Tibial nerve (tissue), 4 donors: ENCODE measurements at regions not wholly inside any gene's neighbourhood (a gene's known extent, or its start where the extent isn't known, plus 50 kb on each side); places are given as distances from the start of the nearest gene placed in this dataset.
"Not testable (repeated sequence)": the region's sequence is repeated elsewhere in the genome, so short reads cannot be mapped to it uniquely, and the experiment has no call there.

ENCODE experiments used
- DNase-seq, 2 donors: peaks; one replicate each; pipeline ENCODE4 v3.0.0-alpha.2; 2019; ENCODE audit warnings: low spot score in 2 of 2
- H3K27ac ChIP-seq, 4 donors: fragments of 200-600 bp; sonication (generic) in 3 of 4; one replicate each; pipeline ENCODE4 v1.5.1; 2017 to 2019; ENCODE audit warnings: mild to moderate bottlenecking in 1 of 4
- H3K27me3 ChIP-seq, 2 donors: fragments of 200-600 bp; sonication (generic) in 1 of 2; one replicate each; pipeline versions ENCODE4 v1.5.1 to v1.6.0; 2017 to 2019
- H3K36me3 ChIP-seq, 3 donors: fragments of 200-600 bp; sonication (generic); one replicate each; pipeline ENCODE4 v1.5.1; 2018 to 2019
- H3K4me1 ChIP-seq, 4 donors: fragments of 200-600 bp; sonication (generic) in 3 of 4; one replicate each; pipeline ENCODE4 v1.5.1; 2017 to 2019
- H3K4me3 ChIP-seq, 4 donors: fragments of 200-600 bp; sonication (generic) in 3 of 4; one replicate each; pipeline ENCODE4 v1.5.1; 2017 to 2019; ENCODE audit warnings: mild to moderate bottlenecking in 1 of 4, moderate library complexity in 1 of 4
- H3K9me3 ChIP-seq, 4 donors: fragments of 200-600 bp; sonication (generic) in 3 of 4; one replicate each; pipeline ENCODE4 v1.5.1; 2017 to 2019
- CTCF ChIP-seq, 5 experiments: fragments of 200-600 bp in 3 of 5; fragments of 450-650 bp in 2 of 5; sonication (generic) in 3 of 5; IDR thresholded peaks; one replicate each; pipeline ENCODE4 v1.5.1; 2016 to 2019; ENCODE audit warnings: antibody characterized with exemption in 5 of 5, mild to moderate bottlenecking in 3 of 5, moderate library complexity in 2 of 5
- EP300 ChIP-seq, 2 donors: sonication (generic); formaldehyde crosslinking; IDR thresholded peaks; one replicate each; pipeline ENCODE4 v1.6.1; 2017; ENCODE audit warnings: antibody characterized with exemption in 2 of 2, mild to moderate bottlenecking in 1 of 2
- POLR2A ChIP-seq, 2 donors: fragments of 450-650 bp; IDR thresholded peaks; one replicate each; pipeline ENCODE4 v1.6.1; 2017; ENCODE audit warnings: antibody characterized with exemption in 2 of 2, mild to moderate bottlenecking in 2 of 2, moderate library complexity in 2 of 2
- WGBS, 2 donors: methylation state at CpG; one replicate each; pipeline ENCODE4 v1.1.5; 2018; 5-methylcytosine and 5-hydroxymethylcytosine counted together

GRCh38 chr2:54029721-54030395, 59.1 kb upstream of the PSME4 start:
- Histone ChIP-seq H3K4me3 (no peak overlapping the region), H3K36me3 (no peaks in the 10 kb centered on the region), H3K4me1 (no peaks in the 10 kb centered on the region), H3K27me3 (no peaks in the 10 kb centered on the region), H3K9me3 (peaks cover 0 to 4% (median 0%) of the 10 kb centered on the region in 4 donors), H3K27ac (no peak overlapping the region)
- 74 to 78% methylated on average over 11 of the region's 11 CpGs for WGBS, 2 donors
- TF ChIP-seq EP300 (IDR thresholded peaks at IDR 0.05): no peak
- TF ChIP-seq CTCF (IDR thresholded peaks at IDR 0.05): no peak
- TF ChIP-seq POLR2A (IDR thresholded peaks at IDR 0.05): no peak
- DNase-seq: no peak

DNA sequence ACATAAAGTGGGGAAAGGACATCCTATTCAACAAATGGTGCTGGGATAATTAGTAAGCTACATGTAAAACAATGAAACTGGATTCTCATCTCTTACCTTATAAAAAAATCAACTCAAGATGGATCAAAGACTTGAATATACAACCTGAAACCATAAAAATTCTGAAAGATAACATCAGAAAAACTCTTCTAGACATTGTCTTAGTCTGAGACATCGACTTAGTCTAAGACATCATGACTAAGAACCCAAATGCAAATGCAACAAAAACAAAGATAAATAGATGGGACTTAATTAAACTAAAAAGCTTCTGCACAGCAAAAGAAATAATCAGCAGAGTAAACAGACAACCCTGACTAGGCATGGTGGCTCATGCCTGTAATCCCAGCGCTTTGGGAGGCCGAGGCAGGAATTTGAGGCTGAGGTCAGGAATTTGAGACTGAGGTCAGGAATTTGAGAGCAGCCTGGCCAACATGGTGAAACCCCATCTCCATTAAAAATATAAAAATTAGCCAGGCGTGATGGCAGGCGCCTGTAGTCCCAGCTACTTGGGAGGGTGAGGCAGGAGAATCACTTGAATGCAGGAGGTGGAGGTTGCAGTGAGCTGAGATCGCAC, 54.8 kb upstream of the PSME4 start:
- H3K27me3 ChIP-seq, DNase-seq, H3K27ac ChIP-seq, H3K36me3 ChIP-seq, H3K9me3 ChIP-seq, H3K4me1 ChIP-seq, H3K4me3 ChIP-seq: not testable (repeated sequence)
- 82 to 88% methylated on average over 6 of the region's 6 CpGs for WGBS, 2 donors

DNA sequence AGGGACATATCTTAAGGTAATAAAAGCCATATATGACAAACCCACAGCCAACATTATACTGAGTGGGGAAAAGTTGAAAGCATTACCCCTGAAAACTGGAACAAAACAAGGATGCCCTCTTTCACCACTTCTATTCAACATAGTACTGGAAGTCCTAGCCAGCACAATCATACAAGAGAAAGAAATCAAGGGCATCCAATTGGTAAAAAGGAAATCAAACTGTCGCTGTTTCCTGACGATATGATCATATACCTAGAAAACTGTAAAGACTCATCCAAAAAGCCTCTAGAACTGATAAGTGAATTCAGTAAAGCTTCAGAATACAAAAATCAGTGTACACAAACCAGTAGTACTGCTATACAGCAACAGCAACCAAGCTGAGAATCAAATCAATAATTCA, 53.8 kb upstream of the PSME4 start:
- TF ChIP-seq EP300 (IDR thresholded peaks at IDR 0.05) (no peak), CTCF (IDR thresholded peaks at IDR 0.05) (no peak), POLR2A (IDR thresholded peaks at IDR 0.05) (no peak)
- H3K4me1 ChIP-seq: no peaks in the 10 kb centered on the region
- no peak overlapping the region for H3K27ac ChIP-seq
- WGBS, 2 donors: 96 to 99% methylated on average over 2 of the region's 2 CpGs
- H3K36me3 ChIP-seq: peaks cover 0 to 6% (median 0%) of the 10 kb centered on the region in 3 donors
- peaks cover 0 to 7% (median 3%) of the 10 kb centered on the region in 4 donors for H3K9me3 ChIP-seq
- no peaks in the 10 kb centered on the region for H3K27me3 ChIP-seq
- H3K4me3 ChIP-seq: no peak overlapping the region
- no peak for DNase-seq

GRCh38 chr2:54021702-54022101, 50.9 kb upstream of the PSME4 start:
- 61 to 75% methylated on average over 3 of the region's 3 CpGs for WGBS, 2 donors
- no peak overlapping the region for H3K27ac ChIP-seq
- no peak for TF ChIP-seq EP300 (IDR thresholded peaks at IDR 0.05)
- TF ChIP-seq POLR2A (IDR thresholded peaks at IDR 0.05): no peak
- no peak for TF ChIP-seq CTCF (IDR thresholded peaks at IDR 0.05)

DNA sequence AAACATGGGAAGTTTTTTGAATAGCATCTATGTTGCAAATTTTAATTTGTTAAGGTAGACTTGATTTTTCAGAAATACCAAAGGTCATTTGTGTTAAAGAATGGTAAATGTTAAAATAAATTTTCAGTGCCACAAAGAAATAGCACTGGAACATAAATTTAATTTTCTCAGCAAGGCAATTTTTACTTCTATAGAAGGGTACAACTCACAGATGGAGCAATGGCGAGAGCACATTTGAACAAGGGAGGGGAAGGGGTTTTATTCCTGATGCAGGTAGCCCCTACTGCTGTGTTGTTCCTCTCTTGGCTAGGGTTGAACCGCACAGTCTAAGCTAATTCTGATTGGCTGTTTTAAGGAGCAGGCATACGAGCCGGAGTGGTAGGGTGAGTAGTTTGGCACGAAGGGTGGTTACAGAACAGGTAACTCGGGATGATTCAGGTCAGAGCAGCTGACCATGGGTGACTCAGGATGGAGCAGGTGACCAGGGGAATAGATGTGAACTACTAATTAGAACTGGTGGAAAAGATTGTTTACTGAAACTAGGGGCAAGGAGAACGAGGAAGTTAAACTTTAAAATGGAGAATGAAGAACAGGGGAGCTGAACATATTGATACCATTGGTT, 50.1 kb upstream of the PSME4 start:
- TF ChIP-seq EP300 (IDR thresholded peaks at IDR 0.05) (no peak), CTCF (IDR thresholded peaks at IDR 0.05) (no peak), POLR2A (IDR thresholded peaks at IDR 0.05) (no peak)
- DNase-seq: no peak
- Histone ChIP-seq H3K9me3 (peaks cover 0 to 7% (median 3%) of the 10 kb centered on the region in 4 donors), H3K4me1 (peaks cover 0 to 5% (median 0%) of the 10 kb centered on the region in 4 donors), H3K36me3 (peaks cover 0 to 6% (median 0%) of the 10 kb centered on the region in 3 donors), H3K4me3 (no peak overlapping the region), H3K27me3 (no peaks in the 10 kb centered on the region), H3K27ac (no peak overlapping the region)
- WGBS, 2 donors: 95 to 96% methylated on average over 7 of the region's 7 CpGs

More at GRCh38 chr2:54021702-54022101, 50.9 kb upstream of the PSME4 start:
- Histone ChIP-seq H3K4me3 (no peak overlapping the region), H3K9me3 (peaks cover 0 to 7% (median 3%) of the 10 kb centered on the region in 4 donors), H3K4me1 (no peaks in the 10 kb centered on the region), H3K27me3 (no peaks in the 10 kb centered on the region), H3K36me3 (peaks cover 0 to 6% (median 0%) of the 10 kb centered on the region in 3 donors)
- DNase-seq: no peak
